IMR-90 (cell line): ENCODE measurements at regions not wholly inside any gene's neighbourhood (a gene's known extent, or its start where the extent isn't known, plus 50 kb on each side); places are given as distances from the start of the nearest gene placed in this dataset.

ENCODE experiments used
- ATAC-seq: fragments of 200-7000 bp; cut with Tn5 transposase; 2 replicates; pipeline ENCODE4 v1.9.1; 2020; ENCODE audit warnings: low read depth, mild to moderate bottlenecking, moderate library complexity
- BruUV-seq: library from RNA; stranded (reverse); fragments of 400-500 nt; replicated peaks from 2 replicates; lab custom pipeline; 2021; lab: Mats Ljungman, UMichigan
- CTCF ChIA-PET: fragments of 300-600 bp; formaldehyde crosslinking; extraction: SDS; loops from one replicate; lab custom pipeline; 2021; ENCODE audit warnings: antibody characterized with exemption; lab: Yijun Ruan, JAX
- POLR2A ChIA-PET: fragments of 300-600 bp; sonication (Branson Sonifier 250); formaldehyde crosslinking; loops from one replicate; lab custom pipeline; 2022; ENCODE audit warnings: antibody characterized with exemption; ENCODE audit not compliant: unreplicated experiment; lab: Charles Lee
- DNase-seq: peaks from one replicate; pipeline ENCODE4 v3.0.0; 2013
- H2AFZ ChIP-seq: replicated peaks from 2 replicates; pipeline ENCODE3; 2013; ENCODE audit warnings: low read length, mild to moderate bottlenecking; ENCODE audit not compliant: poor library complexity
- H2AK5ac ChIP-seq: 2 replicates; pipeline ENCODE4 v1.6.1; 2013; ENCODE audit warnings: low read depth, low read length, inconsistent platforms
- H2AK9ac ChIP-seq: replicated peaks from 2 replicates; pipeline ENCODE3; 2013; ENCODE audit warnings: mild to moderate bottlenecking, low read depth, low read length, moderate library complexity; ENCODE audit not compliant: poor library complexity
- H2BK120ac ChIP-seq: 2 replicates; pipeline ENCODE4 v1.6.1; 2013; ENCODE audit warnings: low read depth, low read length, inconsistent platforms
- H2BK15ac ChIP-seq: 3 replicates; pipeline ENCODE4 v1.6.1; 2013; ENCODE audit warnings: low read depth, low read length, inconsistent platforms
- H2BK20ac ChIP-seq: 2 replicates; pipeline ENCODE4 v1.6.1; 2013; ENCODE audit warnings: low read depth, mild to moderate bottlenecking, inconsistent platforms, low read length, moderate library complexity
- H2BK5ac ChIP-seq: 2 replicates; pipeline ENCODE4 v1.6.1; 2013; ENCODE audit warnings: mild to moderate bottlenecking, low read depth, low read length, inconsistent platforms; ENCODE audit not compliant: poor library complexity, severe bottlenecking
- H3K14ac ChIP-seq: replicated peaks from 2 replicates; pipeline ENCODE4 v1.6.1; 2013; ENCODE audit warnings: low read depth, low read length, inconsistent platforms
- H3K18ac ChIP-seq: 2 replicates; pipeline ENCODE4 v1.6.1; 2013; ENCODE audit warnings: low read depth, low read length, control low read depth
- H3K23ac ChIP-seq: 2 replicates; pipeline ENCODE4 v1.6.1; 2013; ENCODE audit warnings: low read depth, low read length, inconsistent platforms
- H3K27ac ChIP-seq: 2 replicates; pipeline ENCODE4 v1.5.1; 2013; ENCODE audit warnings: mild to moderate bottlenecking, control low read depth, low read length; ENCODE audit not compliant: insufficient read depth
- H3K27me3 ChIP-seq: 2 replicates; pipeline ENCODE4 v1.6.1; 2013; ENCODE audit warnings: low read length; ENCODE audit not compliant: control insufficient read depth, insufficient read depth
- H3K36me3 ChIP-seq: 2 replicates; pipeline ENCODE4 v1.6.1; 2013; ENCODE audit warnings: low read length, mixed read lengths; ENCODE audit not compliant: control insufficient read depth, insufficient read depth
- H3K4ac ChIP-seq: 2 replicates; pipeline ENCODE4 v1.6.1; 2013; ENCODE audit warnings: low read depth, low read length, inconsistent platforms
- H3K4me1 ChIP-seq: 2 replicates; pipeline ENCODE4 v1.6.1; 2013; ENCODE audit warnings: low read length, mixed read lengths; ENCODE audit not compliant: control insufficient read depth, insufficient read depth
- H3K4me2 ChIP-seq: 2 replicates; pipeline ENCODE4 v1.6.1; 2013; ENCODE audit warnings: low read depth, mild to moderate bottlenecking, control low read depth, low read length, moderate library complexity
- H3K4me3 ChIP-seq: 2 replicates; pipeline ENCODE4 v1.5.1; 2013; ENCODE audit warnings: low read depth, mild to moderate bottlenecking, control low read depth, low read length, moderate library complexity; ENCODE audit not compliant: insufficient read depth
- H3K56ac ChIP-seq: 2 replicates; pipeline ENCODE4 v1.6.1; 2013; ENCODE audit warnings: low read length, inconsistent platforms; ENCODE audit not compliant: insufficient read depth; ENCODE audit errors: extremely low read depth
- H3K79me1 ChIP-seq, 2 experiments: 2 replicates each; pipeline ENCODE4 v1.6.1; 2013; ENCODE audit warnings: low read length in 2 of 2, inconsistent platforms in 1 of 2, low read depth in 1 of 2
- H3K9ac ChIP-seq: 2 replicates; pipeline ENCODE4 v1.6.1; 2013; ENCODE audit warnings: low read depth, low read length, control low read depth
- H3K9me1 ChIP-seq: 2 replicates; pipeline ENCODE4 v1.6.1; 2013; ENCODE audit warnings: low read length, inconsistent platforms; ENCODE audit not compliant: insufficient read depth
- H3K9me3 ChIP-seq: 2 replicates; pipeline ENCODE4 v1.6.1; 2013; ENCODE audit warnings: low read length; ENCODE audit not compliant: control insufficient read depth, insufficient read depth
- H4K20me1 ChIP-seq: 2 replicates; pipeline ENCODE4 v1.6.1; 2013; ENCODE audit warnings: low read length, inconsistent platforms; ENCODE audit not compliant: insufficient read depth
- H4K5ac ChIP-seq: 2 replicates; pipeline ENCODE4 v1.6.1; 2013; ENCODE audit warnings: mild to moderate bottlenecking, low read depth, low read length, control low read depth
- H4K8ac ChIP-seq, 2 experiments: 2 replicates each; pipeline ENCODE4 v1.6.1; 2013; ENCODE audit warnings: low read depth in 2 of 2, low read length in 2 of 2, control low read depth in 1 of 2, inconsistent platforms in 1 of 2
- H4K91ac ChIP-seq: 2 replicates; pipeline ENCODE4 v1.6.1; 2013; ENCODE audit warnings: low read depth, low read length, inconsistent platforms; ENCODE audit not compliant: insufficient read depth
- FOS ChIP-seq: fragments of 150-350 bp; IDR thresholded peaks from 2 replicates; pipeline ENCODE4 v1.6.1; 2016; ENCODE audit warnings: low read depth, low read length
- MAZ ChIP-seq: IDR thresholded peaks from 2 replicates; pipeline ENCODE4 v1.6.1; 2012; ENCODE audit warnings: low read depth, mild to moderate bottlenecking, low read length, improper control_type of control experiment, moderate library complexity, borderline replicate concordance
- POLR2A ChIP-seq: IDR thresholded peaks from 2 replicates; pipeline ENCODE4 v1.6.1; 2012; ENCODE audit warnings: mild to moderate bottlenecking, low read depth, low read length
- RAD21 ChIP-seq: IDR thresholded peaks from 2 replicates; pipeline ENCODE4 v1.6.1; 2012; ENCODE audit warnings: low read length, improper control_type of control experiment
- SMC3 ChIP-seq: fragments of 150-350 bp; IDR thresholded peaks from 2 replicates; pipeline ENCODE4 v1.6.1; 2016; ENCODE audit warnings: low read depth, mild to moderate bottlenecking, antibody characterized with exemption, low read length, moderate library complexity
- WGBS, 2 experiments: methylation state at CpG; one replicate each; pipeline versions ENCODE4 v1.1.5 to v1.1.7; 2013; ENCODE audit warnings: missing lambda C conversion rate in 2 of 2; ENCODE audit not compliant: insufficient read length in 1 of 2; ENCODE audit errors: extremely low coverage in 2 of 2; 5-methylcytosine and 5-hydroxymethylcytosine counted together
- dilution Hi-C: fragments of 300-500 bp; cut with HindIII; formaldehyde crosslinking; loops from one replicate; pipeline ENCODE4 v1.14.3; 2018; ENCODE audit warnings: low sequenced_read_pairs; ENCODE audit not compliant: unreplicated experiment
- in situ Hi-C: fragments of 300-500 bp; cut with MboI; formaldehyde crosslinking; loops from 3 replicates; pipeline ENCODE4 v1.14.3; 2019; ENCODE audit warnings: low sequenced_read_pairs, inconsistent platforms, mixed read lengths
- intact Hi-C: fragments of 100-400 bp; cut with micrococcal nuclease; formaldehyde crosslinking; loops from 2 replicates; pipeline ENCODE4 v1.10.0; 2022
- TF ChIP-seq, protein P1 (sequence below): fragments of 150-350 bp; IDR thresholded peaks from 2 replicates; pipeline ENCODE4 v1.6.1; 2016; ENCODE audit warnings: low read depth, mild to moderate bottlenecking, low read length, moderate library complexity, borderline replicate concordance

DNA sequence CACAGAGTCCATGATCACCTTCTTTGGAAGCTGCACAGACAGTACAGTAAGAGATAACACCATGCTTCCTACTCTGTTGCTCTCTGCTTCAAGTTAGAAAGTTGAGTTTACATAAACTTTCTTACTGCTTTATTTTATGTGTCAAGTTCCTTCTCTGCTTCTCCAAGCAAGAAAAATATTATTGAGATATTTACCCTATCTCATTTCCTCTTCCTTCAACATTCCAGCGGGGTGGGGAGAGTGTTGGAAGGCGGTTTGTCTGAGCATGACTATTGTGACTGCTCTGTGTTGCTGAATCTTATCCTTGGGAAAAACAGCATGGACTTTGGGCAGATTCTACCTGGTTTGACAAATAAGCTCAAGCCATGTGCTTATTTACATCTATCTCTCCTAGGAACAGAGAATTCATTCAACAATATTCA, 66.9 kb upstream of the EPB41L4A start:
- Histone ChIP-seq H3K27ac (no peak overlapping the region), H3K4me1 (no peaks in the 10 kb centered on the region), H3K79me1 (no peaks in the 10 kb centered on the region), H3K56ac (no peak overlapping the region), H3K36me3 (no peaks in the 10 kb centered on the region), H3K23ac (no peak overlapping the region), H2BK5ac (no peak overlapping the region), H4K8ac (no peak overlapping the region), H3K9ac (no peak overlapping the region), H3K14ac (no peak overlapping the region), H3K4me2 (no peak overlapping the region), H4K5ac (no peak overlapping the region), H2AK9ac (no peak overlapping the region), H4K20me1 (no peaks in the 10 kb centered on the region), H3K27me3 (no peaks in the 10 kb centered on the region), H2BK120ac (no peak overlapping the region), H3K9me1 (no peaks in the 10 kb centered on the region), H3K4me3 (no peak overlapping the region), H2AFZ (no peak overlapping the region), H3K9me3 (no peaks in the 10 kb centered on the region), H3K4ac (no peak overlapping the region), H2BK20ac (no peak overlapping the region), H2AK5ac (no peak overlapping the region), H3K18ac (no peak overlapping the region), H4K91ac (no peak overlapping the region), H2BK15ac (no peak overlapping the region)
- WGBS, 2 experiments: no CpG with 5 or more reads among the region's 2 CpGs
- in situ Hi-C loops (no loop called here), intact Hi-C loops (no loop called here), dilution Hi-C loops (no loop called here)
- ATAC-seq: no peak
- DNase-seq: no peak
- ChIA-PET POLR2A (no interaction called here), CTCF (interaction anchor here (0.6 kb wide), 1 partner anchor 65 kb away, joined by 3 read pairs; no protein-coding TSS in a partner anchor)
- TF ChIP-seq FOS (no peak), SMC3 (no peak), POLR2A (no peak), MAZ (no peak), RAD21 (no peak)
- TF ChIP-seq, protein P1, sequence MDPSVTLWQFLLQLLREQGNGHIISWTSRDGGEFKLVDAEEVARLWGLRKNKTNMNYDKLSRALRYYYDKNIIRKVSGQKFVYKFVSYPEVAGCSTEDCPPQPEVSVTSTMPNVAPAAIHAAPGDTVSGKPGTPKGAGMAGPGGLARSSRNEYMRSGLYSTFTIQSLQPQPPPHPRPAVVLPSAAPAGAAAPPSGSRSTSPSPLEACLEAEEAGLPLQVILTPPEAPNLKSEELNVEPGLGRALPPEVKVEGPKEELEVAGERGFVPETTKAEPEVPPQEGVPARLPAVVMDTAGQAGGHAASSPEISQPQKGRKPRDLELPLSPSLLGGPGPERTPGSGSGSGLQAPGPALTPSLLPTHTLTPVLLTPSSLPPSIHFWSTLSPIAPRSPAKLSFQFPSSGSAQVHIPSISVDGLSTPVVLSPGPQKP: no peak
- BruUV-seq: no TSS peak
